Mesenteric fat pad (tissue), 1 donor: ENCODE measurements at regions not wholly inside any gene's neighbourhood (a gene's known extent, or its start where the extent isn't known, plus 50 kb on each side); places are given as distances from the start of the nearest gene placed in this dataset.

ENCODE experiments used
- DNase-seq: peaks from one replicate; pipeline ENCODE4 v3.0.0-alpha.2; 2020; ENCODE audit warnings: low spot score
- donor health status: DM: yes; HTN: yes; CAD: no.

DNA sequence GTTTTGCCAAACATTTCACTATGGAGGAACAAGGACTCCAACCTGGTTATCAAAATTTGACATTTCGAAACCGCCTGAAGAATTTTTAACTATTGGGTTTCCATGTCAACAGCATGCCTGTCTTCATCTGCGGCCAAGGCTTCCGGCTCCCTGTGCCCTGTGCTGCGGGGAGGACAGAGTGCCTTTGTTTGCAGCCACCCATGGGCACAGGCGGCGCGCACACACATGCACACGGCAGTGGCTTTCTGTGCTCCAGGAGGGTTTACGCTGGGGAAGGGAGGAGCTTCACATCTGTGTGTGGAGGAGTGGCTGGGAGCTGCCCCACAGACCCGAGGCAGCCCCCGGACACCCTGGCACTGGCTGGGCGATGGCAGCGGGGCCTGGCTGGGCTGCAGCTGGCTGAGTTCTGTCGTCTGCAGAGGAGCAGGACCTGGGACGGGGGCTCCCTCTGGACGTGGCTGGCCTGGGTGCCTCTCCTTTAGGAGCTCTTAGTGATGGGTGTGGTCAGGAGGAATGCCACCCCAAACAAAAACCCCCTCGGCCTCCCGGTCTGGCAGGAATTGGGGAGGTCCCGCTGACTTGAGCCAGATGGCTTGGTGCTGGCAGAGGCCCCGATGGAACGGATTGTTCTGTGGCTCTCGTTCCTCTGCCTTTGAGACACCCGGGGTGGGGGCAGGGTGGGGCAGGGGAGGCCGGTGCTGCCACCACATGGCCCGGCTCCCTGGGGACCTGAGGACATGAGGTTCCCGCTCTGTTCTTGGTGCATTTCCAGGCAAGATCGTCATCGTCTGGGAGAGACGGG is 1290.9 kb downstream of the BRD1 start:
- DNase-seq = no peak

DNA sequence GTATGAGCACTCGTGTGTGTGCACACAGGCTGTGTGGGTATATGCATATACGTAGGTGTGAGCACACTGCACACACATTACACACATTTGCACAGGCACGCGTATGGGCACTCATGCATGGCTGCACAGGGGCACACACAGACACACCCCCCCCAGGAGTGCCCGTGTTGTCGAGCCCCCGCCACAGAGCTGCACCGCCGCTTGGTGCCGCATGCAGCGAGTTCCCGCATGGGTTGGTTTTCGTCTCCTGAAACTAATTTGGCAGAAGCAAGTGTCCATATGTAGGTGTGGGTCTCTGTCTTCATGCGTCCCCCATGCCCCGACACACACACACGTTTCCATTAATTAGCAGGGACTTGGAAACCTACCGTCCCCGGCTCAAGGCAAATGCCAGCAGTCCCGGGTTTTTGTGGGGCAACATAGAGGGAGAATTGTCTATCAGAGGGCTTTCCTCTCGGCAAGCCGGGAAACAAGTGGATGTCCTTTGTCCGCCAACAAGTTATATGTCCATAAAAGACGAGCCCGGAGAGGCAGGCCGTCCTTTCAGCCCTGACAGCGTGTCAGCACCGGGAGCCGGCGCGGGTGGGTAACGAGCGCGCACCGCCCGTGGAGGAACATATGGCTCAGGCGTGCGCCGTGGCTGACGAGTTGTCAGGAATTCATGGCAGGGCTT is 1291.7 kb downstream of the BRD1 start:
- no peak for DNase-seq

DNA sequence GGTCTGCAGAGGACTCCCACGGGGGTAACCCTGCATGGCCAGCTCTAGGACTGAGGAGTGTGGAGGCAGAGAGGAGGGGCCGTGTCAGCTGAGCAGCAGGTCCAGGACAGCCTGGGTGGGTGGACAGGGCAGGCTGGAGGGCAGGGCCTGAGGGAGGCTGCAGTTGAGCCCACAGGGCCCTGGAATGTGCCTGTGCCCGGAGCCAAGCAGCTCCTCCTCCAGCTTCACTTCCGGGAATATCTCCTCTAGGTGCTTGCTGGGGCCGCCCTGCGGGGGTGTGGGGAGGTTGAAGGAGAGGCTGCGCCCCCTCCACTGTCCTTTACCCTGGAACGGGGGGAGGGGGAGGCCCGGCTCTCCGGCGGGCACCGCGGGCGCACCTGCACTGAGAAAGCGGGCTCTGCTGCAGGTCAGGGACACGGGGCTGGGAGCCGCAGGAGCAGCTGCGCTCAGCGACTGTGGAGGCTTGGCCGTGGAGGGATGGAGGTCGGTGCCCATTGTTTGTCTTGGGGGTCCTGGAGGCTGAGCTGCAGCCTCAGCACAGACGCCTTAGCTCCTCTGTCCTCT is 1293.2 kb downstream of the BRD1 start:
- no peak for DNase-seq

DNA sequence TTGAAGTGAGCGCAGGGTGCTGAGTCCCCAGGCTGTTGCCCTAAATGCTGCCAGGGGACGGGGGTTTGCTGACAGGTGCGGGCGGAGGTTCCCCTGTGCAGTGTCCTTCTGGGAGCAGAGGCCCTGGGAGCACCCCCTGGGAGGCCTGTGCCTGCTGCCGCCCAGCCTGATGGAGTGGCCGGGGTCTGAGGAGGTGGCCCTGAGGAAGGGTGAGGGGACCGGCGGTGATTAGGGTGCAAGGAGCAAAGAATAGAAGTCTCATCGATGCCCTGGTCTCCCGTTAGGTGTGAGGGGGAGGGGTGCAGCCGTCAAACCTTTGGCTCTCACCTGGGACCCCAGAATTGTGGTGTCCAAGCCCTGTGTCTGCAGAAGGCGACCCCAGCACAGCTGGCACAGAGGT is 1294.7 kb downstream of the BRD1 start:
- DNase-seq = no peak

DNA sequence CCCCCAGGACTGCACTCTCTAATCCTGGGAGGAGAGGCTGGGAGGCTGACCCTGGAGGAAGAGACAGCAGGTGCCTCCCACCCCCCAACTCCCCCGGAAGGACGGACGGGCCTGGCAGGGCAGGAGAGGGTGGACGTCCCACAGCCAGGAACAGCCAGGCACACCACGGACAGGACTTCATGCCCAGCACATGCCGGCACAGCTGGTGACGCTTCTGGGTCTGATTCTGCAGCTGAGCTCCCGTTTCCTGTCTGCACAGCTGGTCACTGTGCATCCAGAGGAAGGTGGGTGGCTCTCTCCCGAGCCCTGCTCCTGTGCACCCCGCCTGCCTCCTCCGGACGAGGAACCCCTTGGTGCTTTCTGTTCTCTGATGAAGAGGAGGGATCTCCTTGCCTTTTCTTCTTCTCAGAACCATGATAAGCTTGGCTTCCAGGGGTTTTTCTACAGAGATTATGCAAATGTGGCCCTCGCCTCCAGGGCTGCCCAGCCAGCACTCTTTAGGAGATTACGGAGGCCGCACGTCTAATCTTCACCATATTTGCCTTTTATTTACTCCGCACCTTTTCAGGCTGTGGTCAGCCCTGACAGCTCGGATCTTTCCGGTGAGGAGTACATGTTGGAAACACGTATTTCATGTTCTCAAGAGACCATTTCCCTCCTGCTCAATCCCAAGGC is 1295.8 kb downstream of the BRD1 start:
- no peak for DNase-seq

DNA sequence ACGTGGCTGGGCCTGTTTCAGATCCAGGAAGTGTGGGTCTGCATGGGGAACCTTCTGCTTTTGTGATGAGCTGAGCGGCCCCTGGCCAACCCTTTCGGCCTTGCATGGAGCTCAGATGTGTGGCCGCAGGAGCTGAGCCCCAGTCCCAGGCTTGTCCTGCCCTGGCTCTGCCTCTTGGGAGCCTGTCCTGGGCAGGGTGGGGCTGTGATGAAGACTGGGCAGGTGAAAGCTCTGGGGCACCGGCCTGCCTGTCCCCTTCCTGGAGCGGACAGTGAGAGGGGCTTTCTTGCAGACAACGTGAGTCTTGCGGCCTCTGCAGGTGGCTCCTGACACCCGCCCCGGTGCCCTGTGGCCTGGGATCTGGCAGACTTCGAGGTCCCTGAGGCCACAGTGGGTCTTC is 1296.6 kb downstream of the BRD1 start:
- no peak for DNase-seq

DNA sequence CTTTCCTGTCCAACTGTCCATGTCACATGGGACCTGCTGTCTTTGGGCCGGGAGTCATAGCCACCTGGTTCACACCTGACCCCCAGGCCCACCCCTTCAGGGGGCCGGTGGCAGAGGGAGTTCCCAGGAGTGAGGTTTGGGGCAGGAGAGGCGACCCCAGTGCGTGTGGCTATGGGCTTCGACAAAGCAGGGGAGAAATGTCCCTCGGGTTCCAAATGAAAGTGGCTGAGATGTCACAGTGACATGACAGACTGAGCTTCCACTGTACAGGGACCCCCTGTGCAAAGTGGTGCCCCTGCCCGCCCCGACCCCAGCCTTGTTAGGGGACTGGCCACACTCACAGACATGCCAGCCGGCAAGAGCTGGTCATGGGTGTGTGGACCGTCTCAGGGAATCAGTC is 1297.0 kb downstream of the BRD1 start:
- no peak for DNase-seq

DNA sequence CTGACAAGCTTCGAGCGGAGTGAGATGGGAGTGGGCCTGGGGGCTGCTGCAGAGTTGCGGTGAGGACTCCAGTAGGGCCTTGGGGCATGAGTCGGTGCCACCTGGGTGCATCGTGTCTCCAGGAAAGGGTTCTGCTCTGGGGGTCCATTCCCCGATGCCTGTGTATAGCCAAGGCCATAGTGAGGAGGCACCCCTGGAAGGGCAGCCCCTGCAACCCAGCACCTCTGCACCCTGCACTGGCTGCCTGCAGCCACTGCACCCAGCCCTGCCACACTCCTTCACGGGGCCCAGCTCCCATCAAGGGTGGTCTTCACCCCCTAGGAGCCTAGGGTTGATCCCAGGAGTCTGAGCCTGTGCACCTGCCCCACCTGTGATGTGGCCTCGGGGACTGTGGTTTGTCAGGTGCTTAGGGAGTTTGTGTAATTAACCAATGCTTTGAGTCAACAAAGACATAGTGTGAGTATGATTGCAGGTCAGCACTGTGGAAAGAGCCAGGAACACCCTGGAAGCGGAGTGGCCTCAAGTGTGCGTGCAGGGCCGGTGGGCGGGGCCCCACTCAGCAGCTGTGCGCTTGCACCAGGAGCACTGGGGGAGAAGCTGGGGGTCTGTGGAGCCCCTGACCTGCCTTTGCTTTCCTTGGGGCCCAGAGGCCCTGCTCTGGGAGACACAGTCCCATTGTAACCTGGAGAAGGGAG is 1299.3 kb downstream of the BRD1 start:
- no peak for DNase-seq

DNA sequence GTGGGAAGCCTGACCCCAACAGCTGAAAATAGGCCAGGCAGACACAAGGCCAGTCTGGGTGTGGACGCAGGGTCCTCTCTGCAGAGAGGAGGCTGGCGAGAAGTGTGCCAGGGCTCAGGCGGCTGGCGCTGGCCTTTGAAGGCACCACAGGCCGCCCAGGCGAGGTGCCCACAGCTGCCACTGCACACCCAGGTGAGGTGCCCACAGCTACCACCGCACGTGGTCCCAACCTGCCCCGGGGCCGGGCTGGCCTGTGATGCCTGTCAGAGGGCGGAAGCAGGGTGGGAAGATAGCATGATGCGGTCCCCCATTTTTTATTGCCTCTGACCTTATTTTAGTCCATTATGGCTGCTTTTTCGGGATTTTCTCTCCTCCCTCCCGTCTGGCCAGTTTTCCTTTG is 1303.9 kb downstream of the BRD1 start:
- no peak for DNase-seq

DNA sequence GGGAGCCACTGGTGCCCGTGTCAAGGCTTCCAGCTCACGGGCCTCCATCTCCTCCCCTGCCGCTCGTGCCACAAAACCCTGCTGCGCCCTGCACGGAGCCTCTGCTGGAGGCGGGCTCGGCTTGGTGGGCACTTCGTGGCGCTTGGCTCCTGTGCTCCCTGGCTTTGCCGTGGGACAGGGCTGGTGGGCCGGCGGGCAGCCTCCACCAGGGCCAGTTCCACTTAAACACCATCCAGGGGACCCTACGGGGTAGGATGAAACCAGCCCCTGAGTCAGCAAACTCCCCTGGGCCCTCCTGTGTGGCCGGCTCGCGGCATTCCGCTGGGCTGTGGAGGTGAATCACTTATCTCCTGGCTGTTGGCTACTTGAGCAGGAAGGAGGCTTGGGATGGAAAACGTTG is 1304.6 kb downstream of the BRD1 start:
- no peak for DNase-seq

DNA sequence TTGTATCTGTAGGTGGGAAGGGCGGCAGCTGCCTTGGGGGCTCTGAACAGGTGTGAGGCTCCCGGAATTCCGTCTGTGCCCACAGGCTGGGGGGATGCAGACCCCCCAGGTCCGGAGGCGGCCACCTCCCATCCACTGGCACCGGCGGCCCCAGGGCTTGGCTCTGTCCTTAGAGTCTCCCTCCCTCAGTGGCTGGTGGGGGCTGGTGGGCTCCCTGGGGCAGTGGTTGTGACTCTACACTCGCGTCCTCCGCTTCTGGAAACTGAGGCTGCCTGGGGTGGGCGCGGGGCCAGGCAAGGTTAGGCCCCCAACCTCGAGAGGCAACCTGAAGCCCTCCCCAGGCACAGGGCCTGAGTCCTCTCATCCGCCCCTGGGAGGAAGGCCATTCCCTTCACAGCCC is 1305.4 kb downstream of the BRD1 start:
- no peak for DNase-seq

DNA sequence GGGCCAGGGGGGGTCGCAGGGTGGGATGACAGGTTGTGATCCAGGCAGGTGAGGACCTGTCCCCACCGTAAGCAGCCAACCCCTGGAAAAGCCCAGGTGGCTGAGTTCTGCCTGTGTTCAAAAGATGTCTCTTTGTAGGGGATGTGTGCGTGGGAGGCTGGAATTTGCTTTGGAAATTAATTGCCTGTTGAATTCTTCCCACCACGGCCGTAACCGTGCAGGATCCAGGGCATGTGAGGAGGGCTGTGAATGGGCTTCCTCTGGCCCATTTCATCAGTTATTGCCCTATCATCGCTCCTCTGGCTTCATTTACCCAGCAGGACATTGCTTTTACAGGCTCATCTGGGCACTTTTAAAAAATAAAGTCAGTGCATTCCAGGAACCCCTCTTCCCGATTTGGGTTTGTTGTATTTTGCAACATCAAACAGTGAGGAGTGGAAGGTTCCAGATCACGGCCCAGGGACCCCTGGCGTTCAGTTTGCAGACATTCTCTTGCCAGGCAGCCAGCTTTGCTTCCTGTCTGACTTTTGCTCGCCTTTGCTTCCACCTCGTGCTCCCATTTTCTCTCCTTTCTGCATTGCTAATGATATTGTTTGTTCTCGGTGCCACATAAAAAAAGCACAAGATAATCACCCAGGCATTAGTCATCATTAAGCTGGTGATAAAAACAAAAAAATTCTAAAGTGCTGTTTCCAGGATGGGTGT is 1306.6 kb downstream of the BRD1 start:
- DNase-seq = no peak

DNA sequence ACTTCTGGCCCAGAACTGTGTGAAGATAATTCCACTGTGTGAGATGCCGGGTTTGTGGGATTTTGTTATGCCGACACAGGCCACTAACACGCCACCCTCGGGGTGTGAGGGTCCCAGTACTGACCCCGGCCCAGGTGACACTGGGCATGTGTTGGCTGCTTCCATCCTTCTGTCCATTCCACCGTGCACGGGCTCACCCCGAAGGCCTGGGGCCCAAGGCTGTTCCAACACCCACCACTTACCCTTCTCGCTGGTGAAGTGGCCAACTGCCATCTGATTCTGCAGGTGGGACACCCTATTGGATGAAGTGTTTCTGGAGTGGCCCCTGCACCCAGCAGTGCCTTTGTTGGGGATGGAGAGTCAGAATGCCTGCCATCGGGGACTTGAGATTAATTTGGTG is 1307.5 kb downstream of the BRD1 start:
- no peak for DNase-seq

DNA sequence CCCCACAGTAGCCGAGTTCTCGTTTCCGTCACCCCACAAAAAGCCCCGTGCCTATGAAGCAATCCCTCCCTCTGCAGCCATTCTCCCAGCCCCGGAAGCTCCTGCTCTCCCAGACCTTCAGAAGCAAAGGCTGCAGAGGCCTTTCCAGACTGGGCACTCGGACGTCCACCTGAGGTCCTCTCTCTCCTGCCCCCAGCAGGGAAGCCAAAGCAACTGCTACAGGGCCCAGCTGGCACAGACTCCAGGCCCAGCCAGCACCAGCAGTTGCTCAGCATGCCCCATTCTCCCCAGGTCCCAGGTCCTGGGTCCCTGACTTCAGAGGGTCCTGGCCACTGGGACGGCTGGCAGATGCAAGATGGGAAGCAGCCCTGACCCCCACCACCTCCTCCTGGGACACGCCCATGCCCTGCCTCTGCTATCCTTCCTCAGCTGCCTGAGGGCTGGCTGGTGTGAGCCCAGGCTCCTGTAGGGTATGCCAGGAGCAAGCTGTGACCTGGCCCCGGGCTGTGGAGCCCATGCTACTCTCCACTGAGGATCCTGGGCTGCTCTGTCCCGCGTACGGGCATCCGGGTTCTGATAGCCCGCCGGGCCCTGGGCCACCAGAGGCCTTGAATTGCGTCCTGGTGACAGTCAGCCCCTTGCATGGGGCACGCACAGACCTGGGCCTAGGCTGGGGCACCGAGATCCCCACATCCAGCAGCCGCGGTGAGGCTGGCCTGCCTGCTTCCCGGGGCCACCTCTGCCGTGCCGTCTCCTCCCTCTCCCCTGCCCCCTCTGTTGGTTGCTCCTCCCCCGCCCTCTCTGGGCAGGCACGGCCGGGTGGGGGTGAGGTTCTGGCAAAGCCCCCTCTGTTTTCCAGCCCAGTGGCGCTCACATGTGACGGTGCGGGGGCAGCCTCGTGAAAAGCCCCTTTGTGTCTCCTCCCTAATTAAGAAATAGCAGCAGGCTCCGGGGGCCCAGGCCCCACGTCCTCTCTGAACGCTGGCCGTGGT is 1310.3 kb downstream of the BRD1 start:
- DNase-seq = no peak

DNA sequence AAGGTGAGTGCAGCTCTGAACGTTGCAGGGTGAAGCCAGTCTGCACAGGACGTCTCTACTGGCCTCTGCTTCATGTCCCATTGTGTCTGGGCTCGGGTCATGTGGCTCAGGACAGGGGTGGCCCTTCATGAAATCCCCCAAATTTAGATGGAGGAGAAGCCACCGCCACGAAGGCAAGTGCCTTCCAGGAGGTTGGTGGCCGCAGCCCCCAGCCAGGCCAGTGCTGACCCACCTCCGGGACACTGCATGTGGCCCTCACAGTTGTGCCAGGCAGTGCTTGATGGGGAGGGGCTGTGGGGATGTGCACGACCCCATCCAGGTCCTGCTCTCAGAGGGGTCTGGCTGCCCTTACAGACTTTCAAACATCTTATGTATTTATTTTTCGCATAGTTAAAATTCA is 1311.1 kb downstream of the BRD1 start:
- DNase-seq = no peak

DNA sequence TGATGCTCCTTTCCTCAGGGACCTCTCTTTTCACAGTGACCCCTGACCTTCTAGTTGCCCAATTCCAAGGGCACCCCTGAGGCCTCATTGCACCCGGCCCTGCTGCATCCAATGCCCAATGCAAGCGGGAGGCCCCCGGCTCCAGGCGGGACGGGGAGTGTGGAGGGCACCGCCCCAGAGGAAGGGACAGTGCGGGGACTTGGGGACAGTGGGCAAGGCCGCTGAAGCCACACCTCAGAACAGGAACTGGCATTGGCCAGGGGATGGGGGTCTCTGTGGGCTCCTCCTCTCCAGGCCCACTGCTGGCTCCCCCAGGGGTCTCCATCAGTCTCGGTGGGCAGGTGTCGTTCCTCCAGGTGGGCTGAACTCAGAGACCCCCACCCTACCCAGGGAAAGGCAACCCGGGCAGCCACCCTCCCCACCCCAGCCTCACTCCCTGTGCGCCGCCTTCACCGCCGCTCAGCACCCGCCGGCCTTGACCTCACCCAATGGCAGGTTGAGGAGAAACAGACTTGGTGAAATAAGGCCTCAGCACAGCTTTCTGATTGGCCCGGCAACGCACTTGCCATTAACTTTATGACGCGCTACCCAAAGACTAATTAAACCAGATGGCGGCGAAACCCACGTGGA is 1312.0 kb downstream of the BRD1 start:
- DNase-seq = no peak

DNA sequence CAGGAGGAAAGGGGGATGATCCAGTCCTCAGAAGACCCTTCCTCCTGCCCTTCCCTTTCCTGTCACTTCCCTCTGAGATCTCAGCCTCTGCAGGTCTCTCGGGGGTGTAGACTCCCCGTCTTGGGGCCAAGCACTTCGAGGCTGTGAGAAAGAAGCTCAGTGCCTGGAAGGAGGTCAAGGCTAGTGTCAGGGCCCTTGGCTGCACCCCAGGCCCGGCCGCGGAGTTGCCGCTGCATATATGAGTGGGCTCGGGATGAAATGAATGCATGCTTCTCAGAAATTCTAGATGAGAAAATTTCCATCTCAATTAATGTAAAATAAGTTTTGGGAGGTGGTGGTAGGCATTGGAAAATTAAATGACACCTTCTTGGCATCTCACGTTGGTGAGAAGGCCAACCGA is 1313.7 kb downstream of the BRD1 start:
- no peak for DNase-seq

DNA sequence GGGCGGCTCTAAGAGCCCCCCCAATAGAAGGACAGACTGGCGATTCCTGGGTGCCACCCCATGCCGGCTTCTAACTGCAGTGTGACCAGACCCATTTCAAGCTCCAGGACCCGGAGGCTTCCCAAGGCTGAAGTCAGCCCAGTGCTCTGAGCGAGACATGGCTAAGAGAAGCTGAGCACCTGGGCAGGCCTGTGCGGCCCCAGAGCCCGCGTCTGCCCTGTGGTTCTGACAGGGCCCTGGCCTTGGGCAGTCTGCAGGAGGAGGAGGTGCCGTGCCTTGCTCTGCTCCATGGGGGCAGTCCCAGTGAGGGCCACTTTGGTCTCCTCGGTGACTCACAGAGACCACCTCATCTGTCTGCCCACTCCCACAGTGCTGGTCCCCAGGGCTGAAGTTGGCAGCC is 1314.2 kb downstream of the BRD1 start:
- no peak for DNase-seq

DNA sequence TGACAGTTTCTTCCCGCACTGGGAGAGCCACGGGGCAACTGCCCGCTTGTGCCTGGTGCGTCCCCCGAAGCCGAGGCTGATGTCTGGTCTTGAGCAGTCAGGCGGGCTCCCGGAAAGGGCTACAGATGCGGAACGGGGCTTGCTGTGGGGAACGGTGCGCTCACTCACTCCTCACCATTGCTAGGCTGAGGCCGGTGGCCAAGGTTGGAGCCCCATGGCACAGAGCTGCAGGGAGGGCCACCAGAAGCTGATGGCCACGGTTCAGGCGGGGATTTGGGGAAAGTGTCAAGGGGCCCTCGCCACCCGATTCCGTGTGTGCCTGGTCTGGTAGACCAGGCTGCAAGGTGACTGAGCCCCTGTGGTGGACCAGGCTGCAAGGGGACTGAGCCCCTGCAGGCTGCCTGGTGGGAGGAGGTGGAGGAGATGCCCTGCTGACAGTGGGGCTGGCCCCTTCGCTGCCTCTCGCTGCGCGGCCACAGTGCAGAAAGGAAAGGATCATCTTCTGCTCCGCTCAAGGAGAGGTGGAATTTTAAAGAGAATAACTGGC is 1315.8 kb downstream of the BRD1 start:
- no peak for DNase-seq
